ENCODE measurements at regions not wholly inside any gene's neighbourhood (a gene's known extent, or its start where the extent isn't known, plus 50 kb on each side); places are given as distances from the start of the nearest gene placed in this dataset.

GRCh38 chr2:236767941-236768340, 198.3 kb downstream of the ACKR3 start:
- TF ChIP-seq CTCF (IDR thresholded peaks at IDR 0.05; ENCODE audit: poor library complexity) (no peak), EZH2 (IDR thresholded peaks at IDR 0.05; ENCODE audit: borderline replicate concordance) (no peak), EZH2phosphoT487 (IDR thresholded peaks at IDR 0.05; ENCODE audit: low read depth, severe bottlenecking, unreplicated experiment) (no peak)
